Choroid plexus epithelial cell (primary cell): ENCODE measurements at regions not wholly inside any gene's neighbourhood (a gene's known extent, or its start where the extent isn't known, plus 50 kb on each side); places are given as distances from the start of the nearest gene placed in this dataset.

Experiments
- DNase-seq: peaks from one replicate; pipeline ENCODE4 v3.0.0-alpha.2; 2010; ENCODE audit warnings: low read depth
- H3K4me3 ChIP-seq: 2 replicates; pipeline ENCODE4 v1.5.1; 2011; ENCODE audit warnings: low read depth, mild to moderate bottlenecking, control low read depth, low read length, moderate library complexity
- CTCF ChIP-seq: conservative IDR thresholded peaks from 2 replicates; pipeline ENCODE4 v1.5.1; 2011; ENCODE audit warnings: low read depth, mild to moderate bottlenecking, control low read depth, inconsistent platforms, low read length, moderate library complexity

DNA sequence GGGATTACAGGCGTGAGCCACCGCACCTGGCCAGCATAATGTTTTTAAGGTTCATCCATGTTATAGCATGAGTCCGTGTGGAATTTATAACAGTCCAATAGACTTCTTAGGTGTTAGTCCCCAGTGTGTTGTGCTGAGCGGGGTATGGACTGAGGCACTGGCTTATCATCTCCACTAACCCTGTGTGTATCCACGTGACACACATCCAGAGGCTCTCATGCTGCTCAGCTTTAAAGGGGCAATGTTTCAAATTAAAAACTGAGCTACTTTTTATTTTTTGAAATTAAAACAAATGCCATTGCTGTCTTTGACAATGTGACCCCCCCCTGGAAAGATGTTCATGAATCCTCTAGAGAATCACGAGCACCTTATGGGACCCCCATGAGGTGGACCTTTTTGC lies 54.3 kb upstream of the TRERF1 start:
- TF ChIP-seq CTCF: no peak
- DNase-seq: no peak
- H3K4me3 ChIP-seq: no peak overlapping the region

GRCh38 chr6:42505385-42505718 lies 53.6 kb upstream of the TRERF1 start:
- H3K4me3 ChIP-seq: no peak overlapping the region
- peak; percentile 39 for DNase-seq
- TF ChIP-seq CTCF: no peak

DNA sequence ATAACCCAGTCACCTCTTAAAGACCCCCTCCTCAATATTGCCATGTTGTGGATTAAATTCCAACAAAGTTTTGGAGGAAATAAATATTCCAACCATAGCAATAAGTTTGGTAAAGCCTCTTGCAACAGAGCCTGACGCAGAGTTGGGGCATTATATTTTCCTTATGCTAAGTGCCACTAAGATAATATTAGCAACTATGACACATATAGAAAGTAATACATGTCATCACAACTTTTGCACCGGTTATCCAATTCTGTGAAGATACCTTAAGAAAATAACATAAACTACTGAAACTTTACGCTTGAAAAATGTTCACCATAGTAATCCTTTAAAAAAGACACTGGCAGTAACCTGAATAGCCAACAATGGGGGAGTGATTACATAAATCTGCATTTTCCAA lies 52.2 kb upstream of the TRERF1 start:
- no peak for DNase-seq

GRCh38 chr6:42502990-42503389 lies 51.3 kb upstream of the TRERF1 start:
- H3K4me3 ChIP-seq: no peak overlapping the region
- DNase-seq: no peak
- no peak for TF ChIP-seq CTCF

More for the DNA sequence above, 52.2 kb upstream of the TRERF1 start:
- H3K4me3 ChIP-seq: no peak overlapping the region
- no peak for TF ChIP-seq CTCF

DNA sequence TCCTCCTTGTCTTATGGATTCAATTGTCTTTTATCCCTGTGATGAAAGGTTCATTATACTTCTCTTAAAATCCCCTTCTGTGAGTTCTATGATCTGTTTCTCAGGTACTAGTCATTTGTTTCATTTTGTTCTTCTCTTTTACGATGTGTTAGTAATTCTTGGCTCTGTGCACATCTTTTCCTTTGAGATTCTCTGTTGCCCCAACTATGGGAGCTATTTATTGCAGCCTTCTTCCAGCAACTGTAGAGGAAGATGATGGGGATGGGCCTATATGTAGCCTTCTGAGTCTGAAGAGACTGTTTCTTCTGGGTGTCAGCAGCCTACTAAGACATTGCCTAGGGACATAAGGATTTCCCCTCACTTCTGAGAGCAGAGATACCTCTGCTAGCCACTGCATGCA lies 50.4 kb upstream of the TRERF1 start:
- TF ChIP-seq CTCF: no peak
- no peak for DNase-seq
- no peak overlapping the region for H3K4me3 ChIP-seq
